NT2/D1 (cell line): ENCODE measurements at regions not wholly inside any gene's neighbourhood (a gene's known extent, or its start where the extent isn't known, plus 50 kb on each side); places are given as distances from the start of the nearest gene placed in this dataset.

ENCODE experiments used
- SUZ12 ChIP-seq: IDR thresholded peaks from 2 replicates; pipeline ENCODE4 v1.6.1; 2011; ENCODE audit not compliant: insufficient read length, insufficient read depth; ENCODE audit errors: extremely low read depth
- YY1 ChIP-seq: IDR thresholded peaks from 2 replicates; pipeline ENCODE4 v1.6.1; 2011; ENCODE audit not compliant: insufficient read length, insufficient read depth

- TF ChIP-seq YY1 (no peak), SUZ12 (no peak)
Observed at GRCh38 chr15:47412136-47412535, 305.2 kb upstream of the SEMA6D start.
